DND-41 (cell line): ENCODE measurements at regions not wholly inside any gene's neighbourhood (a gene's known extent, or its start where the extent isn't known, plus 50 kb on each side); places are given as distances from the start of the nearest gene placed in this dataset.

ENCODE experiments used
- CTCF ChIP-seq: IDR thresholded peaks from 2 replicates; pipeline ENCODE4 v1.5.1; 2012; ENCODE audit warnings: borderline replicate concordance, low read length, moderate library complexity, mild to moderate bottlenecking; ENCODE audit not compliant: poor library complexity, severe bottlenecking; ENCODE audit errors: extremely low read depth
- EZH2 ChIP-seq: IDR thresholded peaks from 3 replicates; pipeline ENCODE4 v1.6.1; 2012; ENCODE audit warnings: borderline replicate concordance, low read depth, mild to moderate bottlenecking, moderate library complexity, low read length, inconsistent platforms; ENCODE audit not compliant: severe bottlenecking

GRCh38 chr21:16376673-16377072 is 646.9 kb downstream of the USP25 start:
- TF ChIP-seq CTCF (no peak), EZH2 (no peak)
